Activated T-cell treated with anti-CD3 and anti-CD28 coated beads, Interleukin-2, amount 50 U/mL, for 1 hour (primary cell): ENCODE measurements at regions not wholly inside any gene's neighbourhood (a gene's known extent, or its start where the extent isn't known, plus 50 kb on each side); places are given as distances from the start of the nearest gene placed in this dataset.

Experiments
- DNase-seq: peaks from one replicate; pipeline ENCODE4 v3.0.0-alpha.2; 2020

- no peak for DNase-seq
Observed at GRCh38 chr4:19987746-19988145, 264.0 kb upstream of the SLIT2 start.

- DNase-seq = no peak
Observed at GRCh38 chr4:19983072-19983471, 268.6 kb upstream of the SLIT2 start.

GRCh38 chr4:19982556-19982955 is 269.1 kb upstream of the SLIT2 start:
- no peak for DNase-seq

GRCh38 chr4:19971829-19972228 is 279.9 kb upstream of the SLIT2 start:
- no peak for DNase-seq

GRCh38 chr4:19969492-19969891 is 282.2 kb upstream of the SLIT2 start:
- no peak for DNase-seq

DNA sequence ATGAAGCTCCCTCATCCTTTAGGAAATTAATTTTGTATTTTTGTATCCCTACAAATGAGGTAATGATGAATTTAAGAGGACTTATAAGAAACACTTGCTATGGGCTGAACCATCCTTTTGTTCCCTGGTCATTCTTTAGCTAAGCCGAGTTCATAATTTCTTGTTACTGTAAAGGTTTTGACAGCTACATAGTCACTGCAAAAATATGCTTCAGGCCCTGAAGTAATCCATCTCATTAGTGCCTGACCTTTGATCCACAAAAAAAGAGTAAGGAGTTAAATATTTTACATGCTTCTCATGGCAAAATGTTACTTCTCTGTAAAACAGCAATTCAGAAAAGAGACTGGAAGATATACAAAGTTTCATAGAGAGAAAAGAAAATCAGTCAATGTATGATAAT is 290.6 kb upstream of the SLIT2 start:
- DNase-seq = no peak

GRCh38 chr4:19958848-19959247 is 292.9 kb upstream of the SLIT2 start:
- no peak for DNase-seq

GRCh38 chr4:19947349-19947748 is 304.4 kb upstream of the SLIT2 start:
- no peak for DNase-seq

DNA sequence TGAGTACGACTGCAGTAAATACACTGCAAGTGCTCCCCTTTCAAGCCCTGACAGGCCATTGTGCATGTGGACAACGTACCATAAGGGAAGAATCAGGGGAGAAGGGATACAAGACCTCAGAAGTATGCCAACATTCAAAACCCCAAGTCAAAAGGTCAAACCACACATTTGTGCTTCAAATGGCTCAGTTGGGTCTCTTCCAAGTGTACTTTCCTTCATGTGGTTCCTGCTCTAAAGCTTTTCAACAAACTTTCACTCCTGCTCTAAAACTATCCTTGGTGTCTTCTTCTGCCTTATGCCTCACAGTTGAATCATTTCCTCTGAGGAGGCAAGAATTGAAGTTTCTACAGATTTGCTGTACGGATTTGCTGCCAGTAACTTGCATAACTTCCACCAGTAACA is 305.7 kb upstream of the SLIT2 start:
- DNase-seq = no peak

GRCh38 chr4:19945501-19945900 is 306.2 kb upstream of the SLIT2 start:
- DNase-seq = no peak

DNA sequence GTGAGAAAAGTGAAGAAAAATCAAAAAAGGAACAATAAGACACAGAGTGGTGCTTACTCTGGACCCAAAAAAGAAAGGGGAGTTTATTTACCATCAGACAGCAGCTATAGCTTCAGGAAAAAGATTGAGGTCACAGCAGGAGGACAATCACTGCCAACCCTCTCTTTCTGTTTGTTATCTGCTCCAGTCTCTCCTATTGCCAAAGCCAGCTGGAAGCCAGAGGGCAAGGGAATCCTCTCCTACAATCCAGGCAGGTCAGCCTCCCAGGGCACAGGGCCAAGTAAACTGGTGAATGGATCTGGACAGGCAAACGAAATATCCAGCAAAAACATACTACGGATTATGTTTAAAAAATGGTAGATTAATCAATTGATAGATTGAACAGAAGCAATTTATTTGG is 306.9 kb upstream of the SLIT2 start:
- no peak for DNase-seq

GRCh38 chr4:19944251-19944650 is 307.5 kb upstream of the SLIT2 start:
- DNase-seq = no peak

DNA sequence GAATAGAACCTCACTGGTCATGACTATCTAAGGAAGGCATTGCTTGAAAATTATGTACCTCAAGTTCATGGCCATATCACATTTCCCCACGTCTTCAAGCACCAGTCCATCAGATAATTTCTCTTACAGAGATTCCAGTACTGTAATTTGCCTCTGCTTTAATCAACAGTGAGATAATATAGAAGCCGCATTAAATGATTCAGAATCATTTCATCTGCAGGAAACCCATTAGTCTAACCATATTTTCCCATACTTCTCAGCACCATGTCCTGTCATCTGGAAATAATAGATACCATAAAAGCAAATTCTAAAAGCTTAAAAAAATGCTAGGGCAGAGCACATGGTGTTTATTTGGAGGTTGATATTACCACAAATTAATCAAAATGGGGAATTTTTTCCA is 310.3 kb upstream of the SLIT2 start:
- DNase-seq = no peak

DNA sequence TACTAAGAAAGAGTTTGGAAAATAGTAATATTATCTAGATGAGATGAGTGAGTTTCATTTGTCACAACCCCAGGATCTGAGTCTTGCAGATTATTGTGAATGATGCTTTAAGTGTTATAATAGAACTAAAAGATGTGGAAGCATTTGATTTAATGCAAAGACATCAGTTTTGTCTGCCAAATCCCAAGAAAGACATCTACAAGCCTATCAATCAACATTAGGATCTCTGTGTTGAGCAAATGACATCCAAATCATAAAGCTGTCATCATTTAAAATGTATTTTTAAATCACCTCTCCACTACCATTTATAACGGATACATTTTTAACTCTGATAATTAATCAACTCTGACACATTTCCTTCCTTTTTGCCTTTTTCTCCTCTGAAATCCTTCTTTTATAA is 310.8 kb upstream of the SLIT2 start:
- DNase-seq = no peak

DNA sequence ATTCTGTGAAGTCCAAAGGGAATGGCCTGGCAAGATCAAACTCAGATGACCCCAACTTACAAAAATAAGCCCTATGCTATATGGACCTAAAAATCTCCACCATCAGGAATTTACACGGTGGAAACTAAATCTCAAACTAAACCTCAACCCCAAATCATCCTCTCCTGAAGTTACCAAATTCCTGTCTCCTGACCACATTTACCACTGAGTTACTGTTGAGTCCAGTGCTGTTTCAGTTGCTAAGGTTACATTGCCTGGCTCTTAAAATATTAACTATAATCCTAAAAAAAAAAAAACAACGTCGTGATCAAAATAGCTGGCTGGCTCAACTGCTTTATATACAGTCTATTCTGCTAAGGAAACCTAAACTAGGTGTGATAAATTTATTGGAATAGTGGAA is 315.2 kb upstream of the SLIT2 start:
- DNase-seq = no peak

DNA sequence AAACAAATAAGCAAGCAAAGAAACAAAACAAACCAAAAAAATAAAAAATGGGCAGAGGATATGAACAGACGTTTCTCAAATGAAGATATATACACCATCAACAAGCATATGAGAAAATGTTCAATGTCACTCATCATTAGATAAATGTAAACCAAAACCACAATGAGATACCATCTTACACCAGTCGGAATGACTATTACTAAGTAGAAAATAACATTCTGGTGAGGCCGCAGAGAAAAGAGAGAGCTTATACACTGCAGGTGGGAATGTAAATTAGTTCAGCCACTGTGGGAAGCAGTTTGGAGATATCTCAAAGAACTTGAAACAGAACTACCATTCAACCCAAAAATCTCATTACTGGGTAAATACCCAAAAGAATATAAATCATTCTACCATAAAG is 321.0 kb upstream of the SLIT2 start:
- DNase-seq = no peak

DNA sequence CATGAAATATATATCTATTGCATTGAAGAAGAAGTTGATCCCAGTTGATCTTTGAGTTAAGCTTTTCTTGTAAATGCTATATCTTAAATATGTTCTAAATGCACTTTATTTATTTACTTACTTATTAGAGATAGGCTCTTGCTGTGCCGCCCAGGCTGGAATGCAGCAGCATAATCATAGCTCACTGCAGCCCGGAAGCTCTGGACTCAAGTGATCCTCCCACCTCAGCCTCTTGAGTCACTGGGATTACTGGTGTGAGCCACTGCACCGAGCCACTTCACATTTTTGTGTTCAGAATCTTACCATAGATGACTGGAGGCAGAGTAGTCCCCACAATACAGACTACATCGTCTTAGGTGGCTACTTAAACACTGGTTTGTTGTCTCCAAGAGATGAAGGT is 324.3 kb upstream of the SLIT2 start:
- no peak for DNase-seq

DNA sequence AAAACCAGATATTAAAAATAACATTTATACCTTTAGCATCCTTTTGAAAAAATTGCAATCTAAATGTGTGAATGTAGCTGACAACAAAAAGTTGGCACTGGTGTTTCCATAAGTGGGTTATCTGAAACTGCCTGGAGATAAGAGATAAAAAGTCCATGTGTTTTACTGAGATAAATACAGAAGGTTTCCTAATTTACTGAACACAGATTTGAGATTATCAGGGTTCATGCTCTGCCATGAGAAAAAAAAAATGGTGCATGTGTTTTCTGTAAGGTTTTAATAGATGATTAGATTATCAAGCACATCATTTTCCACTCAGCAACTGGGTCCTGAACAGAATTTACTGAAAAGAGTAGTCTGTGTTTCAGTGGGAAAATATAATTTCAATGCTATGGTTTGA is 326.2 kb upstream of the SLIT2 start:
- DNase-seq = no peak

DNA sequence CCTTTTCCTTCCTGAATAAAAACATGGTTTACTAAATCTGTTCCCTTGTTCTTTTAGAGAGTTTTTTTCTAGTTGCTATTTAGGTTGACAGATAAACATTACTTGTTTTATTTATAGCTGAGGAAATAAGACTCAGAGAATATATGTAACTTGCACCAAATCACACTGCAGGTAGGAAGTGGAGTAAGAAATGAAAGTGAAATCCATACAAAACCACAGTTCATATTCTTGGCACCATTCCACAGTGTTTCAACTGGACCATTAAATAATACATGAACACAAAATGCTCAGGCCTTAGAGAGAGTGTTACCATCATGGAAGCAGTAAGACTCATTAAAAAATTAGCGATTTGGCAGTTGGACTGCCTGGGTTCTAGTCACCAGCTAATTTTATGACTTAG is 326.9 kb upstream of the SLIT2 start:
- no peak for DNase-seq

GRCh38 chr4:19915276-19915675 is 336.4 kb upstream of the SLIT2 start:
- DNase-seq = no peak

DNA sequence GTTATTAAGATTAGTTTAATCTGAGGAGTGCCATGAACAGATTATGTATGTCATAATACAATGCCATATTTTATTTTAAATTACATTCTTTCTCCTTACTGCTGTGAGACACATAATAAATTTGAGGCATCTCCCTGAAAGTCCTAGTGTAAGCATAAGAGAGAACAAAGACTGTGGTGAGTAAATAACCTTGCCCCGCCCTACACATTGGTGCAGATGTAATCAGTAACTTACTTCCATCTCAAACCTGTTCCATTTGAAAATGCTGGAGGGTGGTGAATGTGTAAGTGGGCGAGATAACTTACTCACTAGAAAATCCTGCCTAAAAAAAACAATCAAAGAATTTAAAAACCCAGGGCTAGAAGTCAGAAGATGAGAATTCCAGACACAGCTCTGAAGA is 338.1 kb upstream of the SLIT2 start:
- no peak for DNase-seq

DNA sequence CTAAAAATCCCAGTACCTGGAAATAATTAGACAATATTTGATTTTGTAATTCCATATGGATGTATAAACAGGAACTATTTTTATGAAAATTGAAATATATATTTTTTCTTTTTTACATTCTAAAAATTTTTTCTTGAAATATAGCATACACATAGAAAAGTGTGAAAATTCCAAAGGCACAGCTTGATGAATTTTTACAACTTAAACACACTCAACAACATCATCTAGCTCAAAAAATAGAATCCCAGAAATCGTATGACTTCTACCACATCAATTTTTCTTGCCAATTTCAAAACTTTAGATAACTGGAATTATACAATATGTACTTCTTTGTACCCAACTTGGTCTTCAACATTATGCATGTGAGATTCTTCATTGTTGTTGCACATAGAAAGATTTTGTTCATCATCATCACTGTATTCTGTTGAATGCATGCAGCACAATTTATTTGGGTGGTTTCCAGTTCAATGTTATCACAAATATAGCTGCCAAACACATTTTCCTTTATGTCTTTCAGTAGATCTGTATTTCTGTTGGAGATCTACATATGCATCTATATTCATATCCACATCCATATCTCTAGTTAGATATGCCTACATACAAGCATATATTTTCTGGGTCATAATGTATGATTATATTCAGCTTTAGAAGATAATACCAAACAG is 340.7 kb upstream of the SLIT2 start:
- DNase-seq = no peak

DNA sequence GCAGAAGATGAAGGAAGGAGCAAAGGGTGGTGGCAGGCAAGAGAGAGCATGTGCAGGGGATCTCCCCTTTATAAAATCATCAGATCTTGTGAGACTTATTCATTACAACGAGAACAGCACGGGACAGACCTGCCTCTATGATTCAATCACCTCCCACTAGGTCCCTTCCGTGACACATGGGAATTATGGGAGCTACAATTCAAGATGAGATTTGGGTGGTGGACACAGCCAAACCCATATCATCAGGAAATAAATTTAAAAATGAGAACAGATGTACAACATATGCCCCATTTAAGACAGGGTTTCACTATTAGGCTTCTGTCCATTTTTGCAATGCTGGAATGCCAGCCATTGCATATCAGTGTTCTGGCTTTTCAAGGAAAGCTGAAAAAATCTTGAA is 346.7 kb upstream of the SLIT2 start:
- DNase-seq = no peak

DNA sequence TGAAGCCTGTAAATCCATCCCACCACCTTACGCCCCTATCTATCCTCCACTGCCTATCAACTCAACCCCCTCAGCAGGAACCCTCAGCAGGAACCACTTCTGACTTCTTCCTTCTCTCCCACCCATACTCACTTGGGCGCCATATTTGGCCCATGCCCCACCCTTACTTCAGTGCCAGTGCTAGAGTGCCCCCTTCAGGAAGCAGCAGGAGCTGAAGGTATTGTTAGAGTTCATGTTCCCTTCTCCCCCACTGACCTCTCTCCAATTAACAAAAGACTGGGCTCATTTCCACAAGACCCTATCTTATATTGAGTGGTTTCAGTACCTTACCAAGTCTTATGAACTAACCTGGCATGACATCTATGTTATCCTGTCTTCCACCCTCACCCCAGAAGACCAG is 363.1 kb upstream of the SLIT2 start:
- DNase-seq = no peak

DNA sequence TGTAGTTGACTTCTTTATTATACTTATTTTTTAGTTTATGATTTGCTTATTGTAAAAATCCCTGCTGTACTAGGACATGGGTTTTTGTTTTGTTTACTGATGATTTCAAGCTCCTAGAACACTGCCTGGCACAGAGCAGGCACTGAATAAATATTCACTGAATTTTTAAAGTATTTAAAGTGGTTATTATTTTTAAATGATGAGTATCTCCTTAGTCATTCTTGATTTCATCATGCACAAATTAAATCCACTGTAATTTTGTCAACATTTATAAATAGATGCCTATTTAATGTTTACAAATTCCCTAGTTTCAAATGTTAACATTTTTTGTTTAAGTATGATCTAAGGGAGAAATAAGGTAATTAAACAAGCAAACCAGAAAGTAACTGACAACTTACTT is 367.9 kb upstream of the SLIT2 start:
- DNase-seq = no peak

DNA sequence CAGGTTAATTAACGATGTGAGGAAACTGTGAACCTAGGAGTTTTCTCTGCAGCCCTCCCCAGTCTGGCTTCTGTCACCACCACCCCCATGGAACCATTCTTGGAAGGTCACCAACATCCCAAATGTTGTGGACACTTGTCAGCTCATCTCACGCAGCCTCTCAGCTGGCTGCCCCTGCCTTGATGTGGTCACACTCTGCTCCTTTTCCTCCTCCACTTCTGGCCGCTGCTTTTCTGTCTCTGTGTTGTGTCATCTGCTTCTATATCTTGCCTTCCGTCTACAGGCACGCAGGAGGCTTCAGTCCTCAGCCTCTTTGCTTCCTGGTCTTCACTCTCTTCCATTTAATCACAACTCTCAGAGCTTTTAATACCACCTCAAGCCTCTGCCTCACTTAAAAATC is 371.5 kb upstream of the SLIT2 start:
- DNase-seq = no peak
